Upper lobe of left lung (tissue), 6 donors: ENCODE measurements at regions not wholly inside any gene's neighbourhood (a gene's known extent, or its start where the extent isn't known, plus 50 kb on each side); places are given as distances from the start of the nearest gene placed in this dataset.
A peak's percentile ranks its signal among the peaks of the same experiment; 100 is the strongest.
"Not testable (repeated sequence)": the region's sequence is repeated elsewhere in the genome, so short reads cannot be mapped to it uniquely, and the experiment has no call there.

ENCODE experiments used
- ATAC-seq, 2 donors: fragments of 200-7000 bp; cut with Tn5 transposase; one replicate each; pipeline ENCODE4 v1.9.1; 2022; ENCODE audit warnings: mild to moderate bottlenecking in 2 of 2, moderate library complexity in 2 of 2; ENCODE audit not compliant: low FRiP score in 2 of 2
- DNase-seq, 2 donors: peaks; one replicate each; pipeline ENCODE4 v3.0.0-alpha.2; 2019 to 2020
- H3K27ac ChIP-seq, 4 donors: fragments of 200-600 bp; sonication (generic); one replicate each; pipeline ENCODE4 v1.5.1; 2016 to 2019
- H3K27me3 ChIP-seq, 4 donors: fragments of 200-600 bp; sonication (generic); one replicate each; pipeline ENCODE4 v1.5.1; 2017 to 2019
- H3K36me3 ChIP-seq, 4 donors: fragments of 200-600 bp; sonication (generic); one replicate each; pipeline ENCODE4 v1.5.1; 2016 to 2019
- H3K4me1 ChIP-seq, 4 donors: fragments of 200-600 bp; sonication (generic); one replicate each; pipeline ENCODE4 v1.5.1; 2018 to 2019
- H3K4me3 ChIP-seq, 4 donors: fragments of 200-600 bp; sonication (generic); one replicate each; pipeline ENCODE4 v1.5.1; 2017 to 2019; ENCODE audit warnings: mild to moderate bottlenecking in 2 of 4, moderate library complexity in 1 of 4
- H3K9me3 ChIP-seq, 4 donors: fragments of 200-600 bp; sonication (generic); one replicate each; pipeline ENCODE4 v1.5.1; 2018 to 2019
- WGBS, 2 donors: methylation state at CpG; one replicate each; pipeline ENCODE4 v1.1.5; 2017 to 2018; 5-methylcytosine and 5-hydroxymethylcytosine counted together
- donor health status: DM: no; HTN: no; CAD: no; lungs with moderate emphysema.
- donor health status: DM: no; HTN: yes; CAD: no; lungs with severe emphysema.

DNA sequence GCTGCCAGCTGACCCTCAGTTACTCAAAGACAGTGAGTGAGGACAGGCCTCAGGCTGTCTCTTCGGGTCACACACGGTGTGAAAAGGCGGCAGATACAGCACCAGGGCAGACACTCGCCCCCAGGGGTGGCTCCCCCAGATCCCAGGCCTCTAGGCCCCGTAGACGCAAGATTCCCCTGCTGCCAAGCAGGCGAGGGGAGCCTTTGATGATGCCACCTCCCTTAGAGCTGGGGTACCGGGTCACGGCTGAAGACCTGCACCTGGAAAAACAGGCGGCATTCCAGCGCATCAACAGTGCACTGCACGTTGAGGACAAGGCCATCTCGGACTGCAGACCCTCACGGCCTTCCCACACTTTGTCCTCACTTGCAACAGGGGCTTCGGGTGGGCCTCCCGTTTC lies 147.5 kb upstream of the C1QTNF3 start:
- H3K9me3 ChIP-seq, H3K27me3 ChIP-seq, H3K27ac ChIP-seq, H3K4me1 ChIP-seq, ATAC-seq, H3K4me3 ChIP-seq: not testable (repeated sequence)
- DNase-seq: peak; percentile 34 to 87
- 94 to 97% methylated on average over 13 to 16 of the region's 16 CpGs for WGBS, 2 donors
- H3K36me3 ChIP-seq: peaks cover 0 to 33% (median 7%) of the 10 kb centered on the region in 4 donors

DNA sequence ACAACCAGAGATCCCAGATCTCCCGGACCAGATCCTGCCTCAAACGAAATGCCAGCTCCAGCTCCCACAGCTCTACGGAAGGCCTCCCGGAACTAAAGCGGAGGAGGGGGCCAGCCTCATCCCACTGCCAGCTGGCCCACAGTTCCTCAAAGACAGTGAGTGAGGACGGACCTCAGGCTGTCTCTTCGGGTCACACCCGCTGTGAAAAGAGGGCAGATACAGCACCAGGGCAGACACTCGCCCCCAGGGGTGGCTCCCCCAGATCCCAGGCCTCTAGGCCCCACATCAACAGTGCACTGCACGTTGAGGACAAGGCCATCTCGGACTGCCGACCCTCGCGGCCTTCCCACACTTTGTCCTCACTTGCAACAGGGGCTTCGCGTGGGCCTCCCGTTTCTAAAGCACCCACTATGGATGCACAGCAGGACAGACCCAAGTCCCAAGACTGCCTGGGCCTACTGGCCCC lies 148.3 kb upstream of the C1QTNF3 start:
- peak; percentile 26 to 90 for DNase-seq
- H3K27me3 ChIP-seq, H3K27ac ChIP-seq, H3K9me3 ChIP-seq, H3K4me1 ChIP-seq, H3K4me3 ChIP-seq, ATAC-seq: not testable (repeated sequence)
- H3K36me3 ChIP-seq: peaks cover 0 to 33% (median 7%) of the 10 kb centered on the region in 4 donors
- 94 to 95% methylated on average over 17 of the region's 17 CpGs for WGBS, 2 donors

DNA sequence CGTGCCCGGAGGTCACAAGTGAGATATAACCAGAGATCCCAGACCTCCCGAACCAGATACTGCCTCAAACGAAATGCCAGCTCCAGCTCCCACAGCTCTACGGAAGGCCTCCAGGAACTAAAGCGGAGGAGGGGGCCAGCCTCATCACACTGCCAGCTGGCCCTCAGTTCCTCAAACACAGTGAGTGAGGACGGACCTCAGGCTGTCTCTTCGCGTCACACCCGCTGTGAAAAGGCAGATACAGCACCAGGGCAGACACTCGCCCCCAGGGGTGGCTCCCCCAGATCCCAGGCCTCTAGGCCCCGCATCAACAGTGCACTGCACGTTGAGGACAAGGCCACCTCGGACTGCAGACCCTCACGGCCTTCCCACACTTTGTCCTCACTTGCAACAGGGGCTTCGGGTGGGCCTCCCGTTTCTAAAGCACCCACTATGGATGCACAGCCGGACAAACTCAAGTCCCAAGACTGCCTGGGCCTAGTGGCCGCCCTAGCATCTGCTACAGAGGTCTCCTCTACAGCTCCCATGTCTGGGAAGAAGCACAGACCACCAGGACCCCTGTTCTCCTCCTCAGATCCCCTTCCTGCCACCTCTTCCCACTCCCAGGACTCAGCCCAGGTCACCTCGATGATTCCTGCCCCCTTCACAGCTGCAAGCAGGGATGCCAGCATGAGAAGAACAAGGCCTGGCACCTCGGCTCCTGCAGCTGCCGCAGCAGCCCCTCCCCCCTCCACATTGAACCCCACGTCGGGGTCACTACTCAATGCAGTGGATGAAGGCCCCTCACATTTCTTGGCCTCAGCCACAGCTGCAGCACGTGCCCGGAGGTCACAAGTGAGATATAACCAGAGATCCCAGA lies 149.3 kb upstream of the C1QTNF3 start:
- H3K27me3 ChIP-seq, H3K9me3 ChIP-seq, H3K27ac ChIP-seq, H3K4me3 ChIP-seq, ATAC-seq, H3K4me1 ChIP-seq: not testable (repeated sequence)
- H3K36me3 ChIP-seq: peaks cover 0 to 33% (median 7%) of the 10 kb centered on the region in 4 donors
- peak; percentile 42 to 88 for DNase-seq
- 93 to 94% methylated on average over 26 of the region's 26 CpGs for WGBS, 2 donors

DNA sequence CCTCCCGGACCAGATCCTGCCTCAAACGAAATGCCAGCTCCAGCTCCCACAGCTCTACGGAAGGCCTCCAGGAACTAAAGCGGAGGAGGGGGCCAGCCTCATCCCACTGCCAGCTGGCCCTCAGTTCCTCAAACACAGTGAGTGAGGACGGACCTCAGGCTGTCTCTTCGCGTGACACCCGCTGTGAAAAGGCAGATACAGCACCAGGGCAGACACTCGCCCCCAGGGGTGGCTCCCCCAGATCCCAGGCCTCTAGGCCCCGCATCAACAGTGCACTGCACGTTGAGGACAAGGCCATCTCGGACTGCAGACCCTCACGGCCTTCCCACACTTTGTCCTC lies 149.9 kb upstream of the C1QTNF3 start:
- not testable (repeated sequence) for H3K4me1 ChIP-seq, ATAC-seq, H3K27me3 ChIP-seq, H3K27ac ChIP-seq, DNase-seq, H3K9me3 ChIP-seq, H3K4me3 ChIP-seq
- H3K36me3 ChIP-seq: peaks cover 0 to 33% (median 7%) of the 10 kb centered on the region in 4 donors
- 86 to 90% methylated on average over 11 to 13 of the region's 13 CpGs for WGBS, 2 donors

DNA sequence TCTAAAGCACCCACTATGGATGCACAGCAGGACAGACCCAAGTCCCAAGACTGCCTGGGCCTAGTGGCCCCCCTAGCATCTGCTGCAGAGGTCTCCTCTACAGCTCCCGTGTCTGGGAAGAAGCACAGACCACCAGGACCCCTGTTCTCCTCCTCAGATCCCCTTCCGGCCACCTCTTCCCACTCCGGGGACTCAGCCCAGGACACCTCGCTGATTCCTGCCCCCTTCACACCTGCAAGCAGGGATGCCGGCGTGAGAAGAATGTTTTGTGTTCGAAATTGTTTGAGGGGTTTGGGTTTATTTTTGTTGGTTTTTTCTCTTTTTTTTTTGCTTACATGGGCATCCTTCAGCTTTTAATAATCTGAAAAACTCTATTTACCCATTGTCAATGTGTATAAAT lies 150.3 kb upstream of the C1QTNF3 start:
- not testable (repeated sequence) for H3K27ac ChIP-seq, ATAC-seq, H3K9me3 ChIP-seq, H3K4me1 ChIP-seq, H3K4me3 ChIP-seq, H3K27me3 ChIP-seq
- WGBS, 2 donors: 95 to 97% methylated on average over 7 of the region's 7 CpGs
- DNase-seq: peak in 1 of 2 donors; percentile 44
- peaks cover 0 to 33% (median 7%) of the 10 kb centered on the region in 4 donors for H3K36me3 ChIP-seq

DNA sequence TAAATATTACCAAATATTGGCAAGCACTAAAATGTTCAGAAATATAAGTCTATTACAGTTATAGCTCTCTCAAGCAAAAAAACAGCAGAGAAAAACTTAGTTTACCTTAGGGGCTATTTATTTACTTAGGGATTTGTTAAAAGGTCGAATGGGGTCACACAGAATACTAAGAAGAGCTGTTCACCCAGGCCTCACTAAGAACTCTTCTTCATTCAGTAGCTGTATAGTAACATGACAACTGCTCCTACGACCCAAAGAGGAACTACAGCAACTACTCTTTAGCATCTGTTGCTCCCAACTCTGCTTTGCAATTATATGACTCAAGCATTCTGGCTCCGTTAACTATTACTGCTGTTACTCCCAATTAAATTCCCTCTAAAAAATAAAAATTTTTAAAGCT lies 150.8 kb upstream of the C1QTNF3 start:
- ATAC-seq, H3K27ac ChIP-seq, H3K27me3 ChIP-seq, DNase-seq, H3K4me1 ChIP-seq, H3K4me3 ChIP-seq, H3K9me3 ChIP-seq: not testable (repeated sequence)
- 73 to 77% methylated on average over 3 of the region's 3 CpGs for WGBS, 2 donors
- peaks cover 0 to 33% (median 7%) of the 10 kb centered on the region in 4 donors for H3K36me3 ChIP-seq

DNA sequence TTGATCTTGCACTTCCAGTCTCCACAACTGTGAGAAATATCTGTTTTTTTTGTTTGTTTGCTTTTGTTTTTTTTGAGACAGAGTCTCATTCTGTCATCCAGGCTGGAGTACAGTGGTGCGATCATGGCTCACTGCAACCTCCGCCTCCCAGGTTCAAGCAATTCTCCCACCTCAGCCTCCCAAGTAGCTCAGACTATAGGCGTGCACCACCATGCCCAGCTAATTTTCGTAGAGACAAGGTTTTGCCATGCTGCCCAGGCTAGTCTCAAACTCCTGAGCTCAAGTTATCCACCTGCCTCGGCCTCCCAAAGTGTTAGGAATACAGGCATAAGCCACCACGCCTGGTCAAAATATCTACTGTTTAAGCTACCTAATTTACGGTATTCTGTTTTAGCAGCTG lies 153.1 kb upstream of the C1QTNF3 start:
- H3K9me3 ChIP-seq: not testable (repeated sequence)

DNA sequence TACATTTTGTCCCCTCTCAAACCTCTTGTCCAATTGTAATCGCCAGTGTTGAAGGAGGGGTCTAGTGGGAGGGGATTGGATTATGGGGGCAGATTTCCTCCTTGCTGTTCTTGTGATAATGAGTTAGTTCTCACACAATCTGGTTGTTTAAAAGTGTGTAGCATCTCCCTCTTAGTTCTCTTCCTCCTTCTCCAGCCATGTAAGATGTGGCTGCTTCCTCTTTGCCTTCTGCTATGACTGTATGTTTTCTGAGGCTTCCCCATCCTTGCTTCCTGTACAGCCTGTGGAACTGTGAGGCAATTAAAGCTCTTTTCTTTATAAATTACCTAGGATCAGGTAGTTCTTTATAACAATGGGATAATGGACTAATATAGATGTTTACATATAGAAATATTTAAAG lies 162.3 kb upstream of the C1QTNF3 start:
- not testable (repeated sequence) for H3K27ac ChIP-seq, H3K4me1 ChIP-seq, ATAC-seq, DNase-seq, H3K36me3 ChIP-seq, H3K27me3 ChIP-seq, H3K4me3 ChIP-seq, H3K9me3 ChIP-seq
- 94 to 96% methylated on average over 1 of the region's 1 CpG for WGBS, 2 donors

More for the DNA sequence above, 153.1 kb upstream of the C1QTNF3 start:
- peaks cover 0 to 19% (median 2%) of the 10 kb centered on the region in 4 donors for H3K36me3 ChIP-seq
- not testable (repeated sequence) for H3K27ac ChIP-seq, DNase-seq, H3K4me3 ChIP-seq, ATAC-seq, H3K4me1 ChIP-seq, H3K27me3 ChIP-seq
- WGBS, 2 donors: 96 to 97% methylated on average over 7 of the region's 7 CpGs

DNA sequence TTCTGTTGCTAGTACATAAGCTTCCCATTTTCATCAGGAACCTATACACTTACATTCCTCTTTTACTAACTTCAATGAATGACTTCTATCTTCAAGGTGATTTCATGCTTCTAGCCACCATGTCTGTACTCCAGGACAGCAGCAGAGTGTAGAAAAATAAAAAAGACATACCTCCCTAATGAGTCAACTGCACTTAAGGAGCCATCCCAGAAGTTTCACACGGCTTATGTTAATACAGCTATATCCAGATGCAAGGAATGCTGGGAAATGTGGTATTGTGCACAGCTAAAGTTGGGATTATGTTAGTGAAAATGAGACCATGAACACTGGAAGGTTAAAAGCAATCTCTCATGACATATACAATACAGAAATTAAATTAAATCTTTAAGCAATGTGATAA lies 174.4 kb upstream of the C1QTNF3 start:
- not testable (repeated sequence) for H3K9me3 ChIP-seq, H3K27ac ChIP-seq, H3K4me3 ChIP-seq, H3K4me1 ChIP-seq, H3K27me3 ChIP-seq, ATAC-seq, DNase-seq
- H3K36me3 ChIP-seq: peaks cover 0 to 12% (median 0%) of the 10 kb centered on the region in 4 donors
- WGBS, 2 donors: 84 to 88% methylated on average over 1 of the region's 1 CpG

DNA sequence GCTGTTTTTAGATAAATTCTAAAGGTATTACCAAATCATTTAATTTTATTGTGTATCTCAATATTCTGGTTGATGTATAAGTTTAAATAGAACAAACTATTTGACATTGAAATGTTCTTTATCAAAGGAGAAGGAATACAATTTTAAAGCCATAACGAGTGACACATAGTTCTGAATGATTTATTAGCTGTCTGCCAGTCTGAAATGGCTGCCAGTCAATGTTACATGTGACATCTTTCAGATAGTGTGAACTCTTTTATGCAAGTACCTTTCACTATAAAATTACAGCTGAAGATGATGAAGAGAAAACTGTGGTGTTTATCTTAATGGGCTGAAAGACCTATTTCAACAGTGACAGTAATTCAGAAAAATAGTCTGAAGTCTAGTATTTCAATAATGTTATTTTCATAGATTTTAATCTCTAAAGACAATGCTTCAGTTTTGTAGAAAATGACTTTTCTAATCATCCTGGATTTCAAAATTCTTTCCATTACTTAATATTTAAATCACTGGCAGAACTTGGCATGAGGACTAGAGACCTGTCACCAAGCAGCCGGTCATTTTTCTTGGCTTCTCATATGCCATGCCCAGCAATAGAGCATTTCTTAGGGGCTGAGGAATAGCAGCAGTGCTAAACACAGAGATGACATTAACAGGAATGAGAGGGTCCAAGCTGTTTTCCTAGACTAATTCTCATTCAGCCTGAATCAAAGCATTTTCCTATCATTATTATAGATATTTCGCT lies 178.5 kb upstream of the C1QTNF3 start:
- DNase-seq, H3K27me3 ChIP-seq, H3K36me3 ChIP-seq, H3K27ac ChIP-seq, H3K4me3 ChIP-seq, H3K9me3 ChIP-seq, H3K4me1 ChIP-seq, ATAC-seq: not testable (repeated sequence)
- WGBS, 2 donors: 35 to 59% methylated on average over 3 of the region's 3 CpGs

DNA sequence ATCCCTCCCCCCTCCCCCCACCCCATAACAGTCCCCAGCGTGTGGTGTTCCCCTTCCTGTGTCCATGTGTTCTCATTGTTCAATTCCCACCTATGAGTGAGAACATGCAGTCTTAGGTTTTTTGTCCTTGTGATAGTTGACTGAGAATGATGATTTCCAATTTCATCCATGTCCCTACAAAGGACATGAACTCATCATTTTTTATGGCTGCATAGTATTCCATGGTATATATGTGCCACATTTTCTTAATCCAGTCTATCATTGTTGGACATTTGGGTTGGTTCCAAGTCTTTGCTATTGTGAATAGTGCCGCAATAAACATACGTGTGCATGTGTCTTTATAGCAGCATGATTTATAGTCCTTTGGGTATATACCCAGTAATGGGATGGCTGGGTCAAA lies 180.1 kb upstream of the C1QTNF3 start:
- not testable (repeated sequence) for H3K4me3 ChIP-seq, H3K4me1 ChIP-seq, ATAC-seq, H3K27me3 ChIP-seq, H3K27ac ChIP-seq, H3K9me3 ChIP-seq, H3K36me3 ChIP-seq, DNase-seq
- WGBS, 2 donors: 100% methylated on average over 1 of the region's 3 CpGs; no CpG with 5 or more reads in 1 of the 2 donors

DNA sequence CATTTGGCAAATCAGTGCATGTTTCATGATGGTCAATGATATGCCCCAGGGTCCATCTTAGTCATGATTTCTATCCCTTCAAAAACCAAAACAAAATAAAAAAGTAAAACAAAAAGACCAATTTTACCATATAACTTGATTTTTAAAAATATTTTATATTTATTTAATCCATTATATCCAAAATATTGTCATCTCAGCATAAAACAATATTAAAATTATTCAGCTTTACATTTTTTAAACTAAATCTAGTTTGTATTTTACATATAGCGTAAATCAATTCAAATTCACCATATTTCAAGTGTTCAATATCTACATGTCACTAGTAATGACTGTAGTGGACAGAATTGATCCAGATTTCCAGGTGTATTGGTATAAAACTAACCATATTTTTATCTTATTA lies 187.4 kb upstream of the C1QTNF3 start:
- not testable (repeated sequence) for H3K4me3 ChIP-seq, ATAC-seq, H3K27ac ChIP-seq, H3K27me3 ChIP-seq, H3K9me3 ChIP-seq, H3K36me3 ChIP-seq, H3K4me1 ChIP-seq, DNase-seq
- WGBS, 2 donors: 97 to 100% methylated on average over 1 of the region's 1 CpG

DNA sequence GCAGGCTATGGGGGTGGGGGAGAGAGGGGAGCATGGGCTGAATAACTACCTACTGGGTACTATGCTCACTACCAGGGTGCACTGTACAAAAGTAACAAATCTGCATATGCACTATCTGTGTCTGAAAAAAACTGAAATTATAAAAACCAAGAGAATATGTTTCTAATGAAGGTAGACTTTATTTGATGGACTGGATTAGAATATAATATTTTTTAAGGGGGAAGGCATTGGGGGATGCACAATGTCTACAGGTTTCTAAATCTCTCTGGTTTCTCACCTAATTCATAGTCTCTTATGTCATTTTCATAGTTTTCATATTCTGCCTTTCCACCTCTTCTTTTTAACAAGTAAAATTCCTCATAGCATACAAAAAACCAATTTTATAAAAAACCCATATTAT lies 200.8 kb upstream of the C1QTNF3 start:
- H3K27me3 ChIP-seq, ATAC-seq, H3K9me3 ChIP-seq, H3K4me1 ChIP-seq, H3K36me3 ChIP-seq, DNase-seq: not testable (repeated sequence)
- Histone ChIP-seq H3K4me3 (peak overlapping the region in 3 of 4 donors; percentile 51 to 64 (median 59)), H3K27ac (peak overlapping the region in 3 of 4 donors; percentile 88 to 90 (median 88))
